Natural killer cell (primary cell): ENCODE measurements at regions not wholly inside any gene's neighbourhood (a gene's known extent, or its start where the extent isn't known, plus 50 kb on each side); places are given as distances from the start of the nearest gene placed in this dataset.

ENCODE experiments used
- ATAC-seq, 3 donors: fragments of 150-1000 bp in 2 of 3; fragments of 200-7000 bp in 1 of 3; cut with Tn5 transposase; 1 replicate in 1 of 3; 2 replicates in 2 of 3; pipeline ENCODE4 v1.10.0; 2021; ENCODE audit warnings: mild to moderate bottlenecking in 2 of 3, moderate library complexity in 2 of 3
- DNase-seq, 2 donors: peaks; one replicate each; pipeline versions ENCODE4 v3.0.0 to v3.0.0-alpha.2; 2013 to 2021; ENCODE audit warnings: mixed read lengths in 1 of 2
- H3K27ac ChIP-seq: one replicate; pipeline ENCODE4 v1.5.1; 2013; ENCODE audit warnings: mild to moderate bottlenecking, low read length
- H3K27me3 ChIP-seq: one replicate; pipeline ENCODE4 v1.6.1; 2013; ENCODE audit warnings: low read length; ENCODE audit not compliant: control insufficient read depth, insufficient read depth
- H3K36me3 ChIP-seq: one replicate; pipeline ENCODE4 v1.6.1; 2013; ENCODE audit warnings: low read length; ENCODE audit not compliant: control insufficient read depth, insufficient read depth
- H3K4me1 ChIP-seq: one replicate; pipeline ENCODE4 v1.6.1; 2013; ENCODE audit warnings: low read length; ENCODE audit not compliant: control insufficient read depth, insufficient read depth
- H3K4me3 ChIP-seq: one replicate; pipeline ENCODE4 v1.5.1; 2013; ENCODE audit warnings: low read length
- H3K9me3 ChIP-seq: one replicate; pipeline ENCODE4 v1.6.1; 2013; ENCODE audit warnings: low read length; ENCODE audit not compliant: control insufficient read depth, insufficient read depth
- H3K27ac Mint-ChIP-seq, 2 donors: one replicate each; pipeline ENCODE4 v1.8.0; 2022; ENCODE audit warnings: mild to moderate bottlenecking in 2 of 2, mixed read lengths in 2 of 2, moderate library complexity in 1 of 2
- H3K27me3 Mint-ChIP-seq, 2 donors: one replicate each; pipeline ENCODE4 v1.8.0; 2022; ENCODE audit warnings: low read depth in 2 of 2, mixed read lengths in 2 of 2
- H3K36me3 Mint-ChIP-seq: one replicate; pipeline ENCODE4 v1.8.0; 2022; ENCODE audit warnings: mixed read lengths
- H3K4me1 Mint-ChIP-seq, 2 donors: one replicate each; pipeline ENCODE4 v1.8.0; 2022; ENCODE audit warnings: mixed read lengths in 2 of 2
- H3K4me3 Mint-ChIP-seq: one replicate; pipeline ENCODE4 v1.8.0; 2022; ENCODE audit warnings: mild to moderate bottlenecking, moderate library complexity, mixed read lengths
- H3K9me3 Mint-ChIP-seq, 2 donors: one replicate each; pipeline ENCODE4 v1.8.0; 2022; ENCODE audit warnings: mixed read lengths in 2 of 2
- WGBS: methylation state at CpG from one replicate; pipeline ENCODE4 v1.1.7; 2013; ENCODE audit warnings: missing lambda C conversion rate; ENCODE audit not compliant: insufficient coverage; 5-methylcytosine and 5-hydroxymethylcytosine counted together
- intact Hi-C: fragments of 100-400 bp; cut with micrococcal nuclease; formaldehyde crosslinking; loops from one replicate; pipeline ENCODE4 v1.14.2; 2022
- TF ChIP-seq, protein P1 (sequence below): fragments of 200-600 bp; IDR thresholded peaks from one replicate; pipeline ENCODE4 v1.8.0; 2022; ENCODE audit warnings: antibody characterized with exemption

DNA sequence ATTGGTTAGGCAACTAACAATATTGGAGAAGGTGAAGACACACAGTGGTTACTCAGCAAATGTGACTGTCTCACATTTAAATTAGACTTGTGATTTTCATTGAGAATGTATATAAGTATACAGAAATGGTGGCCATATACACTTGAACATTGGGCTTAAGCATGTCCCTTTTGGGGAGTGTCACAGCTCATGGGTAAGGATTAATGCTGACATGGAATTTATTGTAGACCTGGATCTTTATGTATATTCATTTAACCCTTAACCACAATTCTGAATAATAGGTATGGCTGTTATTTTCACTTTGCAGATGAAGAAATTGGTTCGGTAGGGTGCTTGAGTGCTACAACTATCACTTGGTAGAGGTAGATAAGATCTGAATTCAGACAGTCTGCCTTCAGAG, 95.5 kb upstream of the WDFY3 start:
- no peaks in the 10 kb centered on the region for H3K27me3 ChIP-seq
- intact Hi-C loops = no loop called here
- no peaks in the 10 kb centered on the region for H3K4me1 ChIP-seq
- ATAC-seq (no peak), DNase-seq (no peak)
- Mint-ChIP-seq H3K36me3 (no peaks in the 10 kb centered on the region), H3K4me1 (no peaks in the 10 kb centered on the region), H3K9me3 (peaks cover 8 to 15% of the 10 kb centered on the region in 2 donors), H3K27me3 (no peaks in the 10 kb centered on the region), H3K27ac (no peak overlapping the region), H3K4me3 (no peak overlapping the region)
- WGBS = no CpG with 5 or more reads among the region's 1 CpG
- no peaks in the 10 kb centered on the region for H3K36me3 ChIP-seq
- no peak overlapping the region for H3K4me3 ChIP-seq
- no peaks in the 10 kb centered on the region for H3K9me3 ChIP-seq
- no peak overlapping the region for H3K27ac ChIP-seq
- TF ChIP-seq, protein P1, sequence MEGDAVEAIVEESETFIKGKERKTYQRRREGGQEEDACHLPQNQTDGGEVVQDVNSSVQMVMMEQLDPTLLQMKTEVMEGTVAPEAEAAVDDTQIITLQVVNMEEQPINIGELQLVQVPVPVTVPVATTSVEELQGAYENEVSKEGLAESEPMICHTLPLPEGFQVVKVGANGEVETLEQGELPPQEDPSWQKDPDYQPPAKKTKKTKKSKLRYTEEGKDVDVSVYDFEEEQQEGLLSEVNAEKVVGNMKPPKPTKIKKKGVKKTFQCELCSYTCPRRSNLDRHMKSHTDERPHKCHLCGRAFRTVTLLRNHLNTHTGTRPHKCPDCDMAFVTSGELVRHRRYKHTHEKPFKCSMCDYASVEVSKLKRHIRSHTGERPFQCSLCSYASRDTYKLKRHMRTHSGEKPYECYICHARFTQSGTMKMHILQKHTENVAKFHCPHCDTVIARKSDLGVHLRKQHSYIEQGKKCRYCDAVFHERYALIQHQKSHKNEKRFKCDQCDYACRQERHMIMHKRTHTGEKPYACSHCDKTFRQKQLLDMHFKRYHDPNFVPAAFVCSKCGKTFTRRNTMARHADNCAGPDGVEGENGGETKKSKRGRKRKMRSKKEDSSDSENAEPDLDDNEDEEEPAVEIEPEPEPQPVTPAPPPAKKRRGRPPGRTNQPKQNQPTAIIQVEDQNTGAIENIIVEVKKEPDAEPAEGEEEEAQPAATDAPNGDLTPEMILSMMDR = no peak

DNA sequence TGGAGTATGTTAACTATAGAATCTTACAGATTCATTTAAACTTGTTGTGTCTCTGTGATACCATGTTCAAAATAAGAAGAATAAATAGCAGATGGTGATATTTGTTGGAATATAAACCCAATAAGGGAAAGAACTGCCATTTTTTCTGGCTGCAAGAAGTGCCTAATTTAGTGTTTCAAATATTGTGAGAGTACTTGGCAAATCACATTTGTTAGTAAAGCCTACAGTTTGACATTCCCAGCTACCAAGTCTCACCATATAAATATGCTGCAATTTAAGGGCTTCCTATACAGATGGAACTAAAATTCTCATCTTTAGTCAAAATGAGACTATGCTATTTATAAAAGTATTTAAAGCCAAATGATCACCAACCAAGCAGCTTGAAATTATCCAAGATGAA, 96.0 kb upstream of the WDFY3 start:
- intact Hi-C loops = no loop called here
- H3K27ac ChIP-seq = no peak overlapping the region
- H3K27me3 Mint-ChIP-seq = no peaks in the 10 kb centered on the region
- no peaks in the 10 kb centered on the region for H3K9me3 ChIP-seq
- H3K36me3 Mint-ChIP-seq = no peaks in the 10 kb centered on the region
- no peak overlapping the region for H3K27ac Mint-ChIP-seq
- peaks cover 8 to 15% of the 10 kb centered on the region in 2 donors for H3K9me3 Mint-ChIP-seq
- H3K27me3 ChIP-seq = no peaks in the 10 kb centered on the region
- ATAC-seq (no peak), DNase-seq (no peak)
- no peaks in the 10 kb centered on the region for H3K36me3 ChIP-seq
- no peak overlapping the region for H3K4me3 Mint-ChIP-seq
- no peaks in the 10 kb centered on the region for H3K4me1 Mint-ChIP-seq
- TF ChIP-seq, protein P1 = no peak
- no peaks in the 10 kb centered on the region for H3K4me1 ChIP-seq
- H3K4me3 ChIP-seq = no peak overlapping the region

DNA sequence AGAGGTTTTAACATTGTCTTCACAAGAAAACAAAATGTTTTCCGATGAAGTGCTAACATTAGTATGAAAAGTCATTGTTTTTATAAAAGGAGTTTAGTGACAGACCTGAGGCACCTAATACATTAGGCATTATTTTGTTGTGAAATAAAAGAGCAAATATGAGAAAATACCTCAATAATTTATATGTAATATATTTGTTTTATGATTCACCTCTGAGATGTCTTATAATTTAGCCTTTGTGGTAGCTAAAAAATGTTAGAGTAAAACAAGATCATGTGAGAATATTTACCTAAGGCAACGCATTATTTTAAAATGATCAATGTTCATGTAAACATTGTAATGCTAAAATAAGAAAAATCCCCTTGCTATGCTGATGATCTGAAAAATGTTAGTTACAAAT, 100.9 kb upstream of the WDFY3 start:
- Histone ChIP-seq H3K4me1 (no peaks in the 10 kb centered on the region), H3K36me3 (no peaks in the 10 kb centered on the region), H3K27me3 (no peaks in the 10 kb centered on the region), H3K4me3 (no peak overlapping the region), H3K9me3 (no peaks in the 10 kb centered on the region), H3K27ac (no peak overlapping the region)
- H3K9me3 Mint-ChIP-seq = peaks cover 6 to 9% of the 10 kb centered on the region in 2 donors
- DNase-seq = no peak
- H3K36me3 Mint-ChIP-seq = no peaks in the 10 kb centered on the region
- TF ChIP-seq, protein P1 = no peak
- no peak overlapping the region for H3K4me3 Mint-ChIP-seq
- intact Hi-C loops = no loop called here
- H3K27ac Mint-ChIP-seq = no peak overlapping the region
- no peaks in the 10 kb centered on the region for H3K4me1 Mint-ChIP-seq
- no peaks in the 10 kb centered on the region for H3K27me3 Mint-ChIP-seq
- ATAC-seq = no peak
- WGBS = 83% methylated on average over 1 of the region's 2 CpGs

DNA sequence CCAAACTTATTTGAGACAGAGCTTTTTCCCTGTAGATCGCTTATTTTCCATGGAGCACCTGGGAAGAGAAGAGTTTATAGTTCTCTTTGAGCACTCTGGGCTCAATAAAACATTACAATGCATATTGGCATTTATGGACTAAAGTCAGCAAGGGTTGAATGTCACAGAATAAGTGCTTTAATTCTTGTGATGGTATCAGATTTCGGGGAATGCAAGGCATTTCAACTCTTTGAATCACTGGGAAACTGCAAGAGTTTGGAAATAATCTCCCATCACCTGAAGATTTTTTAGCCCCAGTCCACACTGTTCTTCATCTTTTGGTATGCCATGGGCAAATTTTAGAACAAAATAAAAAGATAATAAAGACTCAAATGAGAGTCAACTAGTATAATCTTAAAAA, 111.5 kb upstream of the WDFY3 start:
- H3K27me3 Mint-ChIP-seq = no peaks in the 10 kb centered on the region
- H3K27ac Mint-ChIP-seq = no peak overlapping the region
- Histone ChIP-seq H3K4me1 (no peaks in the 10 kb centered on the region), H3K36me3 (no peaks in the 10 kb centered on the region), H3K4me3 (no peak overlapping the region), H3K27ac (no peak overlapping the region), H3K27me3 (no peaks in the 10 kb centered on the region), H3K9me3 (peaks cover 3% of the 10 kb centered on the region)
- ATAC-seq (no peak), DNase-seq (no peak)
- 68% methylated on average over 2 of the region's 2 CpGs for WGBS
- TF ChIP-seq, protein P1 = no peak
- H3K36me3 Mint-ChIP-seq = no peaks in the 10 kb centered on the region
- H3K4me3 Mint-ChIP-seq = no peak overlapping the region
- no peaks in the 10 kb centered on the region for H3K4me1 Mint-ChIP-seq
- intact Hi-C loops = no loop called here
- H3K9me3 Mint-ChIP-seq = peaks cover 2 to 7% of the 10 kb centered on the region in 2 donors
